ENCODE measurements at regions not wholly inside any gene's neighbourhood (a gene's known extent, or its start where the extent isn't known, plus 50 kb on each side); places are given as distances from the start of the nearest gene placed in this dataset.

GRCh38 chr12:14249368-14249767, 116.1 kb upstream of the ATF7IP start:
- Histone ChIP-seq H3K4me2 (ENCODE audit: insufficient read depth, insufficient read length, low read length) (no peak overlapping the region), H2AFZ (ENCODE audit: low read length) (no peak overlapping the region), H3T11ph (ENCODE audit: low read length) (no peak overlapping the region), H3K79me2 (ENCODE audit: insufficient read depth, low read length) (no peaks in the 10 kb centered on the region), H3K9ac (ENCODE audit: extremely low read depth, insufficient read length, low read length) (no peak overlapping the region), H2BK15ac (ENCODE audit: low read depth, low read length) (no peak overlapping the region), H4K5ac (ENCODE audit: insufficient read length, low read depth, low read length) (no peak overlapping the region), H3K23ac (ENCODE audit: insufficient read length, low read depth, low read length) (no peak overlapping the region), H2BK120ac (ENCODE audit: low read depth, low read length, poor library complexity, severe bottlenecking) (no peak overlapping the region), H3K56ac (ENCODE audit: insufficient read length, low read depth, low read length) (no peak overlapping the region), H2BK20ac (ENCODE audit: low read depth, low read length, poor library complexity, severe bottlenecking) (no peak overlapping the region), H3K79me1 (ENCODE audit: insufficient read depth, low read depth, low read length, poor library complexity, severe bottlenecking) (no peaks in the 10 kb centered on the region), H3K18ac (ENCODE audit: insufficient read length, low read depth, low read length) (no peak overlapping the region), H2AK5ac (ENCODE audit: insufficient read length, low read length) (no peak overlapping the region), H3K27me3 (ENCODE audit: insufficient read depth, low read length) (no peaks in the 10 kb centered on the region), H3K23me2 (ENCODE audit: insufficient read length, low read depth, low read length, poor library complexity, severe bottlenecking) (no peaks in the 10 kb centered on the region), H4K8ac (replicated peaks; ENCODE audit: insufficient read length, low read depth, low read length) (no peak overlapping the region), H3K4ac (ENCODE audit: low read depth, low read length) (no peak overlapping the region), H3K9me3 (ENCODE audit: control insufficient read depth, low read depth, low read length) (no peaks in the 10 kb centered on the region), H2BK12ac (ENCODE audit: insufficient read length, low read depth, low read length) (no peak overlapping the region), H4K20me1 (ENCODE audit: control insufficient read depth, insufficient read depth, insufficient read length) (no peaks in the 10 kb centered on the region), H3K27ac (ENCODE audit: insufficient read length, low read depth, low read length) (peak overlapping the region; percentile 52), H2BK5ac (ENCODE audit: insufficient read length, low read length) (no peak overlapping the region), H3K14ac (ENCODE audit: insufficient read depth, low read length) (no peak overlapping the region), H3K4me1 (ENCODE audit: insufficient read depth, low read length) (peaks cover 3% of the 10 kb centered on the region; the same call in 1 of the 2 replicates), H4K91ac (ENCODE audit: insufficient read length, low read depth, low read length) (no peak overlapping the region)
- Mint-ChIP-seq H3K9me3 (peaks cover 0 to 6% of the 10 kb centered on the region in 2 experiments; a peak in 2 of 5 replicates), H3K27me3 (ENCODE audit: low read depth) (no peaks in the 10 kb centered on the region), H3K36me3 (ENCODE audit: insufficient read depth in 1 of 3, low read depth in 3 of 3) (peaks cover 0 to 4% (median under 1%) of the 10 kb centered on the region in 3 experiments; a peak in 2 of 7 replicates), H3K27ac (peak overlapping the region; percentile 56 to 88 (median 69); a peak in 4 of 7 replicates), H3K4me1 (peaks cover 12 to 15% of the 10 kb centered on the region in 2 experiments), H3K4me3 (peak overlapping the region in 1 of 2 experiments; percentile 37; a peak in 2 of 5 replicates)
- TF ChIP-seq, protein P1, sequence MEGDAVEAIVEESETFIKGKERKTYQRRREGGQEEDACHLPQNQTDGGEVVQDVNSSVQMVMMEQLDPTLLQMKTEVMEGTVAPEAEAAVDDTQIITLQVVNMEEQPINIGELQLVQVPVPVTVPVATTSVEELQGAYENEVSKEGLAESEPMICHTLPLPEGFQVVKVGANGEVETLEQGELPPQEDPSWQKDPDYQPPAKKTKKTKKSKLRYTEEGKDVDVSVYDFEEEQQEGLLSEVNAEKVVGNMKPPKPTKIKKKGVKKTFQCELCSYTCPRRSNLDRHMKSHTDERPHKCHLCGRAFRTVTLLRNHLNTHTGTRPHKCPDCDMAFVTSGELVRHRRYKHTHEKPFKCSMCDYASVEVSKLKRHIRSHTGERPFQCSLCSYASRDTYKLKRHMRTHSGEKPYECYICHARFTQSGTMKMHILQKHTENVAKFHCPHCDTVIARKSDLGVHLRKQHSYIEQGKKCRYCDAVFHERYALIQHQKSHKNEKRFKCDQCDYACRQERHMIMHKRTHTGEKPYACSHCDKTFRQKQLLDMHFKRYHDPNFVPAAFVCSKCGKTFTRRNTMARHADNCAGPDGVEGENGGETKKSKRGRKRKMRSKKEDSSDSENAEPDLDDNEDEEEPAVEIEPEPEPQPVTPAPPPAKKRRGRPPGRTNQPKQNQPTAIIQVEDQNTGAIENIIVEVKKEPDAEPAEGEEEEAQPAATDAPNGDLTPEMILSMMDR (conservative IDR thresholded peaks at IDR 0.05), result no peak
- no peak for DNase-seq
- WGBS (ENCODE audit: extremely low coverage, insufficient read length, low lambda C conversion rate), result no CpG with 5 or more reads among the region's 4 CpGs
